Keratinocyte (primary cell): ENCODE measurements at regions not wholly inside any gene's neighbourhood (a gene's known extent, or its start where the extent isn't known, plus 50 kb on each side); places are given as distances from the start of the nearest gene placed in this dataset.

Experiments
- DNase-seq: peaks from one replicate; pipeline ENCODE4 v3.0.0-alpha.2; 2011; ENCODE audit warnings: low read depth, missing footprints, low spot score
- FAIRE-seq: peaks from 2 replicates; lab custom pipeline; 2011; peaks lifted over from hg19 to GRCh38; lab: Jason Lieb, UNC
- H2AFZ ChIP-seq: 2 replicates; pipeline ENCODE4 v1.6.0; 2012; ENCODE audit warnings: low read length, control low read depth, inconsistent platforms; ENCODE audit not compliant: control insufficient read depth
- H3K27ac ChIP-seq: 2 replicates; pipeline ENCODE4 v1.5.1; 2011; ENCODE audit warnings: low read length; ENCODE audit not compliant: control insufficient read depth, insufficient read depth
- H3K27me3 ChIP-seq: 3 replicates; pipeline ENCODE4 v1.6.0; 2011; ENCODE audit warnings: low read length; ENCODE audit not compliant: control insufficient read depth, insufficient read depth; ENCODE audit errors: extremely low read depth
- H3K36me3 ChIP-seq, 2 experiments: 2 replicates in 1 of 2; 3 replicates in 1 of 2; pipeline ENCODE4 v1.5.1; 2011; ENCODE audit warnings: low read length in 2 of 2, mild to moderate bottlenecking in 1 of 2; ENCODE audit not compliant: control insufficient read depth in 2 of 2, insufficient read depth in 2 of 2; ENCODE audit errors: extremely low read depth in 1 of 2
- H3K4me1 ChIP-seq: 3 replicates; pipeline ENCODE4 v1.5.1; 2011; ENCODE audit warnings: low read length; ENCODE audit not compliant: control insufficient read depth, insufficient read depth; ENCODE audit errors: extremely low read depth
- H3K4me2 ChIP-seq: 3 replicates; pipeline ENCODE4 v1.6.0; 2011; ENCODE audit warnings: low read depth, low read length; ENCODE audit not compliant: control insufficient read depth, insufficient read depth; ENCODE audit errors: extremely low read depth
- H3K4me3 ChIP-seq, 3 experiments: fragments of 200-600 bp in 1 of 3; sonication (generic) in 1 of 3; 2 replicates in 2 of 3; 3 replicates in 1 of 3; pipeline ENCODE4 v1.5.1; 2011 to 2016; ENCODE audit warnings: low read length in 3 of 3, mild to moderate bottlenecking in 3 of 3, control low read depth in 2 of 3, inconsistent platforms in 1 of 3, low read depth in 1 of 3, mixed read lengths in 1 of 3, mixed run types in 1 of 3, moderate library complexity in 1 of 3; ENCODE audit not compliant: control insufficient read depth in 2 of 3, insufficient read depth in 2 of 3; ENCODE audit errors: extremely low read depth in 1 of 3
- H3K79me2 ChIP-seq: 2 replicates; pipeline ENCODE4 v1.6.0; 2012; ENCODE audit warnings: low read length; ENCODE audit not compliant: control insufficient read depth, insufficient read depth
- H3K9ac ChIP-seq: 3 replicates; pipeline ENCODE4 v1.6.0; 2011; ENCODE audit warnings: low read length; ENCODE audit not compliant: control insufficient read depth, insufficient read depth; ENCODE audit errors: extremely low read depth
- H3K9me1 ChIP-seq: 3 replicates; pipeline ENCODE4 v1.6.0; 2011; ENCODE audit warnings: low read length; ENCODE audit not compliant: control insufficient read depth, insufficient read depth; ENCODE audit errors: extremely low read depth
- H3K9me3 ChIP-seq: 2 replicates; pipeline ENCODE4 v1.5.1; 2012; ENCODE audit warnings: low read depth, low read length; ENCODE audit not compliant: control insufficient read depth
- H4K20me1 ChIP-seq: 3 replicates; pipeline ENCODE4 v1.6.0; 2011; ENCODE audit warnings: low read length; ENCODE audit not compliant: control insufficient read depth, insufficient read depth; ENCODE audit errors: extremely low read depth
- EZH2 ChIP-seq: IDR thresholded peaks from one replicate; pipeline ENCODE4 v1.6.1; 2012; ENCODE audit warnings: inconsistent platforms, mild to moderate bottlenecking, low read length, moderate library complexity
- dilution Hi-C: fragments of 300-500 bp; cut with MboI; formaldehyde crosslinking; loops from one replicate; pipeline ENCODE4 v1.7.0; 2020; ENCODE audit warnings: low sequenced_read_pairs; ENCODE audit not compliant: extremely low pct_ligation_motif_present
- TF ChIP-seq, protein P1 (sequence below), 3 experiments: IDR thresholded peaks in 1 of 3; conservative IDR thresholded peaks in 1 of 3; optimal IDR thresholded peaks in 1 of 3; 2 replicates in 2 of 3; 3 replicates in 1 of 3; pipeline versions ENCODE3 to v1.5.1; 2011; ENCODE audit warnings: low read length in 3 of 3, mild to moderate bottlenecking in 3 of 3, moderate library complexity in 2 of 3, control low read depth in 1 of 3, inconsistent platforms in 1 of 3; ENCODE audit not compliant: insufficient read depth in 2 of 3; ENCODE audit errors: extremely low read depth in 1 of 3

DNA sequence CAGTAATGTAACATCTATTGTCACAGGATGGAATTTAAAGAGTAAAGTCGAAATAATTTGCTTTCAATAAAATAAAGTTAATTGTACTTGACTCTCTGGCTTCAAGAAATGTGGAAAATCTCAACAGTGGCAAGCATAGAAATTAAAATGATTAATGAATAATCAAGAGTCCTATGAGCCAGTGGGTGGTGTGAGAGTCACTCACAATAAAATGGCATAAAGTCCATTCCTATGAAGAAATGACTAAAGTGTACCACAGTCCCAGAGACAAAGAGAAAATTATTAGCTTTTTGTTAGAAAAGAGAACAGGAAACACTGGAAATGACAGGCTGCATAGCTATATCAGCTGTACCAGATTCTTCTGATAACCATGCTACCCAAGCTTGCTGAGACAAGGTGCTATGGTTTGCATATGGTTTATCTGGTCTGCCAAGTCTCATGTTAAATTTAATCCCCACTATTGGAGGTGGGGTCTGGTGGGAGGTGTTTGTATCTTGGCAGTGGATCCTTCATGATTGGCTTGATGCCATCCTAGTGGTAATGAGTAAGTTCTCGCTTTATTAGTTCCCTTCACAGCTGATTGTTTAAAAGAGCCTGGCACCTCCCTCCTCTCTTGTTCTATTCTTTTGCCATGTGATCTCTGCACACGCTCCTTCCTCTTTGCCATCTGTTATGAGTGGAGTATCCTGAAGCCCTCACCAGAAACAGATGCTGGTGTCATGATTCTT is 647.7 kb upstream of the ITGA1 start:
- H3K79me2 ChIP-seq: no peaks in the 10 kb centered on the region
- no peak overlapping the region for H2AFZ ChIP-seq
- H3K27me3 ChIP-seq: no peaks in the 10 kb centered on the region
- no peak overlapping the region for H3K4me3 ChIP-seq
- no peaks in the 10 kb centered on the region for H3K9me1 ChIP-seq
- no peaks in the 10 kb centered on the region for H3K36me3 ChIP-seq
- DNase-seq (no peak), FAIRE-seq (no peak)
- H3K4me2 ChIP-seq: no peak overlapping the region
- TF ChIP-seq, protein P1, sequence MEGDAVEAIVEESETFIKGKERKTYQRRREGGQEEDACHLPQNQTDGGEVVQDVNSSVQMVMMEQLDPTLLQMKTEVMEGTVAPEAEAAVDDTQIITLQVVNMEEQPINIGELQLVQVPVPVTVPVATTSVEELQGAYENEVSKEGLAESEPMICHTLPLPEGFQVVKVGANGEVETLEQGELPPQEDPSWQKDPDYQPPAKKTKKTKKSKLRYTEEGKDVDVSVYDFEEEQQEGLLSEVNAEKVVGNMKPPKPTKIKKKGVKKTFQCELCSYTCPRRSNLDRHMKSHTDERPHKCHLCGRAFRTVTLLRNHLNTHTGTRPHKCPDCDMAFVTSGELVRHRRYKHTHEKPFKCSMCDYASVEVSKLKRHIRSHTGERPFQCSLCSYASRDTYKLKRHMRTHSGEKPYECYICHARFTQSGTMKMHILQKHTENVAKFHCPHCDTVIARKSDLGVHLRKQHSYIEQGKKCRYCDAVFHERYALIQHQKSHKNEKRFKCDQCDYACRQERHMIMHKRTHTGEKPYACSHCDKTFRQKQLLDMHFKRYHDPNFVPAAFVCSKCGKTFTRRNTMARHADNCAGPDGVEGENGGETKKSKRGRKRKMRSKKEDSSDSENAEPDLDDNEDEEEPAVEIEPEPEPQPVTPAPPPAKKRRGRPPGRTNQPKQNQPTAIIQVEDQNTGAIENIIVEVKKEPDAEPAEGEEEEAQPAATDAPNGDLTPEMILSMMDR (optimal IDR thresholded peaks at IDR 0.05 in 1 of 3, IDR thresholded peaks at IDR 0.05 in 1 of 3, conservative IDR thresholded peaks at IDR 0.05 in 1 of 3; ENCODE audit: extremely low read depth in 1 of 3, insufficient read depth in 2 of 3, low read length in 3 of 3): no peak
- no peak for TF ChIP-seq EZH2
- no peak overlapping the region for H3K9ac ChIP-seq
- no peak overlapping the region for H3K27ac ChIP-seq
- H4K20me1 ChIP-seq: no peaks in the 10 kb centered on the region
- H3K9me3 ChIP-seq: no peaks in the 10 kb centered on the region
- H3K4me1 ChIP-seq: no peaks in the 10 kb centered on the region
- dilution Hi-C loops: no loop called here

DNA sequence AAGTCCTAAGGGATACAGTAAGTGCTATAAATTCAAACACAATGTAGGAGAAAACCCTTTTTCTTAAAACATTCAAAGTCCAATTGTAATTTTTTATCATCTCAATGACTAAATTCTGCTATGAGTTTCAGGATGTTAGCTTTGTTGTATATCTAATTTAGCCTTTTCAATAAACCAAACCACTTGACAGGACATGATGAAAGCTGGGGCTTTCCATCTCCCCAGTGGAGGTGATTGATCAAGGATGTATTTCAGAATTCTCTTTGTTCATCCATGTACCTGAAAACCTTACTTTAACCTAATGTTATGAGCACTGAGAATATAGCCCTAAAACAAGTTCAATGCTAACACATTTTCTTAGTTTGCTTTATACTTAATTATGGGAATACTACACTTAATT is 639.0 kb upstream of the ITGA1 start:
- H3K4me3 ChIP-seq: no peak overlapping the region
- no peak for DNase-seq
- FAIRE-seq: no peak
- no peaks in the 10 kb centered on the region for H3K27me3 ChIP-seq
- no peak overlapping the region for H3K4me2 ChIP-seq
- no peaks in the 10 kb centered on the region for H4K20me1 ChIP-seq
- H3K9ac ChIP-seq: no peak overlapping the region
- no peak overlapping the region for H2AFZ ChIP-seq
- no peaks in the 10 kb centered on the region for H3K4me1 ChIP-seq
- dilution Hi-C loops: no loop called here
- no peak overlapping the region for H3K27ac ChIP-seq
- no peaks in the 10 kb centered on the region for H3K9me1 ChIP-seq
- H3K36me3 ChIP-seq: no peaks in the 10 kb centered on the region
- H3K9me3 ChIP-seq: no peaks in the 10 kb centered on the region
- H3K79me2 ChIP-seq: no peaks in the 10 kb centered on the region
- TF ChIP-seq, protein P1 (optimal IDR thresholded peaks at IDR 0.05 in 1 of 3, IDR thresholded peaks at IDR 0.05 in 1 of 3, conservative IDR thresholded peaks at IDR 0.05 in 1 of 3; ENCODE audit: extremely low read depth in 1 of 3, insufficient read depth in 2 of 3, low read length in 3 of 3): no peak
- no peak for TF ChIP-seq EZH2
